HG03025 (cell line): ENCODE measurements at regions not wholly inside any gene's neighbourhood (a gene's known extent, or its start where the extent isn't known, plus 50 kb on each side); places are given as distances from the start of the nearest gene placed in this dataset.
"Not testable (repeated sequence)": the region's sequence is repeated elsewhere in the genome, so short reads cannot be mapped to it uniquely, and the experiment has no call there.

Source experiments
- ATAC-seq: cut with Tn5 transposase; IDR thresholded peaks from one replicate; pipeline ENCODE4 v1.9.1; 2021; ENCODE audit warnings: mild to moderate bottlenecking, moderate library complexity; ENCODE audit not compliant: unreplicated experiment, low FRiP score

DNA sequence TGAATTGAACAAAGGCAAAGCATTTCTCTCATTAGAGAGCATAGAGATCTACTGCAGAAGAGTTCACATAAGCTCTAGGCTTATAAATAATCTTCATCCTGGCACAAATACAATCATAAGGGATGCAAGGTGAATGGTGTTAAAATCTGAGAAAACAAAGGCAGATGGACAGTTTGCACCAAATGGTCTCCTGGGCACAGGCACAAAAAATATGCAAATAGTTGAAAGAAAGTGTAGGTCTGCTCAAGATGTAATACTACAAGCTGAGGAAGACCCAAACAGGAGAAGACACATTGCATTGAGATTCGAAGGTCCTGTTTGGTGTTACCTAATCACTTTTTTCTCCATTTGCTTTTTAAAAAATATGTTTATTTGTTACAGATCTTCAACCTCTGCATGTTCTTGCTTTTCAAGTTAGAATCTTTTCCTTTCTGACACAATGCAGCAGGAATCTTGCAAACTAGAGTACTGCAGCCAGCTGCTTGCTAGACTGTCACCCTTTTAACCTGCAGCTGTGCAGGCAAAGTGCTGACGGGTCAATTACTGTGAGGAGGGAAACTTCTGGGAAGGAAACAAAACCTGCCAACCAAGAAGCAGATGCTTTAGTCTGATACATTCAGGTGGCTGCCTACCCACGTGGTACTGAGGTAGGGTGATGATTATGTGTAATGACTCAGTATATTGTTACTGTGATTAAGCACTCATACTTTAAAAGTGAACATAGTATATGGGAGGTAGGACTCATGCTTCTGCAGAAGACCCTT, 1048.6 kb upstream of the SEMA6A start:
- no peak for ATAC-seq

DNA sequence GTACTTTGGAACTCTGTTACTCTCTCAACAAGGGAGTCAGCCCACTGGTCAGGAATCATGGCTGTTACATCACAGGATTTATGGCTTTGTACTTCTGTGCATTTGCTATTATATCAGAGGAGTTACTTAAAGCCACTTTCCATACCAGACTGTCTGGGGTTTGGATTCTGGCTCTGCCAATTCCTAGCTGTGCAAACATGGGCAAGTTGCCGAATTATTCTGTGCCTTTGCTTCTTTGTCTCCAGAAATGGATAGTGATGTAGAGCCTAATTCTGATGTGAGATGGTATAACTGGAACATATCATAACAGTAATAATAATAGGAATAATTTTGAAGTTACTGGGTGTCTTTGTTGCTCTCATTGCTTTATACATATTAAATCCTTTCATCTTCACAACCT, 1047.3 kb upstream of the SEMA6A start:
- no peak for ATAC-seq

GRCh38 chr5:117615226-117615625, 1040.6 kb upstream of the SEMA6A start:
- ATAC-seq = no peak

- no peak for ATAC-seq
Measured at GRCh38 chr5:117614408-117614807, 1039.8 kb upstream of the SEMA6A start.

DNA sequence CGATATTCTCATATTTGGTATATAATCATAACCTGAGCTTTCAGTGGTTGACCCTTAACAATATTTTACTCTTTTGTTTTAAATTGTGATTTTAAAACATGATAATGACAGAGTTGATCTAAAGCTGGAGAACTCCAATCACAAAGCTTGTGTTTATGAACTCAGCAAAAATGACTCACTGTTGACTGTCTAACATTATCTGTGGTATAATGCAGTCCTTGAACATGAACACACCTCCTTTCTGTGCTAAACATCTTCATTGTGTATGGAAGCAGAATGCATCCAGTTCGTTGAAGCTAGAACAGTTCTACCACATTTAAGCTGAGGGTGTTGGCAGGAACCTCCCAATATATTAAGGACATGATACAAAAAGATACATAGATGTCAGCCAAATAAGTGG, 1030.2 kb upstream of the SEMA6A start:
- no peak for ATAC-seq

DNA sequence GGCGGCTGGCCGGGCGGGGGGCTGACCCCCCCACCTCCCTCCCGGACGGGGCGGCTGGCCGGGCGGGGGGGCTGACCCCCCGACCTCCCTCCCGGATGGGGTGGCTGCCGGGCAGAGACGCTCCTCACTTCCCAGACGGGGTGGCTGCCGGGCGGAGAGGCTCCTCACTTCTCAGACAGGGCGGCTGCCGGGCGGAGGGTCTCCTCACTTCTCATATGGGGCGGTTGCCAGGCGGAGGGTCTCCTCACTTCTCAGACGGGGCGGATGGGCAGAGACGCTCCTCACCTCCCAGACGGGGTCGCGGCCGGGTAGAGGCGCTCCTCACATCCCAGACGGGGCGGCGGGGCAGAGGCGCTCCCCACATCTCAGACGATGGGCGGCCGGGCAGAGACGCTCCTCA, 1025.2 kb upstream of the SEMA6A start:
- not testable (repeated sequence) for ATAC-seq

- no peak for ATAC-seq
Measured at GRCh38 chr5:117594166-117594565, 1019.5 kb upstream of the SEMA6A start.

DNA sequence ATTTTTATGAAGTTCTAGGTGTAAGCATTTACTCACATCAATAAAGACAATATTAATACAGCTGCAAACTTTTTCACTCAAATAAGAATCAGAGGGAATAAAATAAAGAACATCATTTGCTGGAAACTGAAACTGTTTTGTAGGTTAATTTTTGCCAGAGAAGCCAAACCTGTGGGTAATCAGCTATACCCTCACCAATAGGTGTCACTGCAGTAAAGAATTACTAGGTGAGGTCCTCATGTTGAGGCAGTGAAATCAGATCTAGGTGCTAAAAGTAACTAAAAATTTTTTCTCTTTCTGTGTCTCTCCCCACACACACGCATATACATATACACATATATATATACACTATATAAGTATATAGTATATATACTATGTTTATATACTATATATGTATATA, 1016.3 kb upstream of the SEMA6A start:
- ATAC-seq = no peak

GRCh38 chr5:117588611-117589010, 1014.0 kb upstream of the SEMA6A start:
- ATAC-seq = no peak

DNA sequence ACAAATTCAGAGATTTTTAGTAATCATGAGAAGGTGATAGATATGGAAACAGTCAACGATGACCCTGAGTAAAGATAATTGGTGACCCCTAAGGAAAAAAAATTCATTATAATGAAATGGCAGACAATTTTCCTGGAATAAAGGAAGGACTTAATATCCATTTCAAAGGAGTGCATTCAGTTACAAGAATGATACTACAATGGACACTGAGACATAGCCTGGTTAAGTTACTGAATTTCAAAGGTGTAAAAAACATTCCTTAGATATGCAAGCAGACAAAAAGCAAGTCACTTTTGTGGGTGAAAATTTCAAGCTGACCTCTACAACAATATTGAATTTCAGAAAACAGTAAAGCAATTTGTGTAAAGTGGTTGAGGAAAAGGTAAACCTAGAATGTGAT, 1012.5 kb upstream of the SEMA6A start:
- ATAC-seq = no peak

DNA sequence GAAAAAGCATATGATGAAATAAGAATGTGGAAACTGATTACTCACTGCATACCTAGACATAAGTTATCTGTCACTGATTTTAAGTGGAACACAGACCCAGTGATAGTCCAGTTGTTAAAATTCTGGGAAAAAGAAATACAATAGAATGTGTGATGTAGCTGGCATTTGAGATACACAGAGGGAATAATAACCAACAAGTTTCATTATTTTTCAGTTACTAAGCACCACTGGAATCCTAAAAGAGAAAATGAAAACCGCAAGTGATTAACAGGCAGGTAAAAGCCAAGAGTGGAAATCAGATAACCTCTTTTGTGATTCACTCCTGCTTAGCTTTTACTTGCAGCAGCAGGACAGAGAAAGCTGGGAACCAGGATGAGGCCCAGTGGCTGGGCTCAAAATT, 994.0 kb upstream of the SEMA6A start:
- no peak for ATAC-seq

- no peak for ATAC-seq
Measured at GRCh38 chr5:117568126-117568525, 993.5 kb upstream of the SEMA6A start.

DNA sequence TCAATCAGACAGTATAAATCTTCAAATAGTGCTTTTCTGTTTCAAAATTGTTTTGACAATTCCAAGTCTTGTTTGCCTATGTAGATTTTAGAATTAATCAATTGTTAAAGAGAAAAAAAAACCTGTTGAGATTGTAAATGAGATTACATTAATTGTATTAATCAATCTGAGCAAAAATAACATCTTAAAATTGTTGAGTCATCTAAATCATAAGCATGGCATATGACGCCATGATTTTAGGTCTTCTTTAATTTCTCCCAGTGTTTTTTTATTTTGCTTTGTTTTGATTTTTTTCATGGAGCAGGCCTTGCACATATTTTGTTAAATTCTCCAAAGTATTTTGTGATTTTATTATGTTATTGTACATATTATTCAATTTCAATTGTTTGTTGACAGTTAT, 988.0 kb upstream of the SEMA6A start:
- no peak for ATAC-seq

GRCh38 chr5:117561531-117561930, 986.9 kb upstream of the SEMA6A start:
- no peak for ATAC-seq

DNA sequence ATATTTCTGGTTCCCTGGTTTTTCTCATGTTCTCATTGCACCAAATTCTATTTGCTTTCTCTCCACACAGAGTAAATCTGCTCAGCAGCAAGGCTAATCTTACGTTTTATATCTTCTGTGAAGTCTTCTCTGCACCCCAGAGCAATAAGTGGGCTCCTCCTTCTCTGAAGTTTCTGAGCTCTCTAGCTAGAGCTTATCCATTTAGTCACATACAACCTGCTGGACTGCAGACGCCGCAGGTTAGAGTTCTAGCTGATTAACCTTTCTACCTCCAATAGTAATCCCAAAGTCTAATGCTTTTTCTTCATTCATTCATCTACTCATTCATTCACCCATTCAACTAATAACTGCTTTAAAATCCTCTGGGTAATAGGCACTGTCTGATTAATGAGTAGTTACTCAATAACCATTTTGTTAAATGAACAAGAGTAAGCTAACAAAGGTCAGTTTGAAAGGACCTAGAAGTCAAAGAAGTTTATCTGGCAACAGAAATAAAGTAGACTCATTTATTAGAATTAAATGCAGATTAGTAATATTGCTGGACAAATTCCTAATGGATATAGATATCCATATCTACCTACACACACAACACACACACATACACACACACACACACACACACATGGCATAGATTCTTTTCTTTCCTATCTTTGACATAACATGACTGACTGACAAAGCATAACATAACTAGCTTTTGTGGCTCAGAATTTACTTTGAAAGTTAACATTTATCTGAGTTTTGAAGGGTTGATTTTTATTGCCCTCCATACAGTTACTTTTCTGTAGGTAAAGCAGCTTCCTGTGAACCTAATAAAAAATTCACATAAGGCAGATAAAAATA, 984.6 kb upstream of the SEMA6A start:
- ATAC-seq = no peak

DNA sequence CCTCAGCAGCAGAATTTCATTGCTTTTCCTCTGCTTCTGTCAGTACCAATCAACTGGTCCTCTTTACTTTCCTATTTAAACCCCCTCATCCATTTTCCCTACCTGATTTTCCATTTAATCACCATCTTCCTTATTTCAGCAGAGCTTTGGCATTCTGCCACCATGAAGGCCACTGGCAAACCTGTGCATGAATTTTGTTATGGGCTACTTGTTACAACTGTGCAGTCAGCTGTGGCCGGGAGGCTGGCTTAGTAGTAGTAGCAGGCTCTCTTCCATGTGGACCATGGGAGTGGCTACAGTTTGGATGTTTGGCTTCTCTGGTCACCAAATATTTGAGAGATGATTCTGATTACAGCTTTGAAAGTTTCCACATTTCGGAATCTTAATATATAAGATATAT, 976.6 kb upstream of the SEMA6A start:
- no peak for ATAC-seq

DNA sequence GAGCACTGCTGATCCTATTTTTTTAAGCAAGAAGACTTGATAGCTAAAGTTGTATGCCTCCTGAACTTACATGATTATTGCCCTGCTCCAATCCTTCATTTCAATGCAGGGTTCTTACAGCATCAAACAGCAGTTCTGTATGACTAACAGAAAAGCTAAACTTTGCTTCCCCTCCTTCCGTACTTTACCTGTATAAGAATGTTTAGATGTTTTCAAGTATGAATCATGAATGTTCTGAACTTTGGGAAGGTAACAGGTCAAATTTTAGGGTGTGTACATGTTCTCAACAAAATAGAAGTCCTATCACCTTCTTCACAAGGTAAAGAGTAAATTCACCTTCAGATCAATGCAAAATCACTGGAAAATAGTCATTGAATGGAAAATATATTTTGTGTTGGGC, 972.6 kb upstream of the SEMA6A start:
- ATAC-seq = no peak

DNA sequence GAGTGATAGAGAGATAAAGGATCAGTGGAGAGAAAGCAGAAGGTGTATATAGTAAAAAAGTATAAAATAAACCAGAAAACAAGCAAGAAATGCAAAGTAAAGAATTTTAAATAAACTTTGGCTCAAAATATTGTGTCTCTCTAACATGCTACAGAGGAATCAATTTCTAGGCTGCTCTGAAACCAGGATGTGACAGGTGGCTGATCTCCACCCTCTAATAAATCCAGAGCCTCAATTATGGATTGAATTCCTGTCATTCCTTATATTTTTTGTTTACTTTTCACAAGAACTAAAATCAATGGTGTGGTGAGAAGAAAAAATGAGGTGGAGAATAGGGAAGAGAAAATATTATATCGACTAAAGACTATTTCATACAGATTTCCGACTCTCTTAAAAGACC, 965.1 kb upstream of the SEMA6A start:
- ATAC-seq = no peak

DNA sequence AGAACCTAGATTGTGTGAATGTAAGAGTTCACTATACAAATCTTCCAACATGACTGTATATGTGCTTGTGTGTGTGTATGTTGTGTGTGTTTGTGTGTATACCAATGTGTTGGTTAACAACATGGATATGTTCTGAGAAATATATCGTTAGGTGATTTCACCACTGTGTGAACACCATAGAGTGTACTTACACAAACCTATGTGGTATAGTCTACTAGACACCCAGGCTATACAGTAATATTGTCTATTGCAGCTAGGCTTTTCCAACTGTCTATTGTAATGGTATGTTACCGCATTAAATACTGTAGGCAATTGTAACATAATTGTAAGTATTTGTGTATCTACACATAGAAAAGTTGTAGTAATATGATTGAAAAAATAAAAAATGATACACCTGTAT, 959.2 kb upstream of the SEMA6A start:
- ATAC-seq = no peak

GRCh38 chr5:117533051-117533670, 958.5 kb upstream of the SEMA6A start:
- not testable (repeated sequence) for ATAC-seq

GRCh38 chr5:117519957-117520500, 945.4 kb upstream of the SEMA6A start:
- ATAC-seq = no peak
